Hepatocyte (in vitro differentiated cells): ENCODE measurements at regions not wholly inside any gene's neighbourhood (a gene's known extent, or its start where the extent isn't known, plus 50 kb on each side); places are given as distances from the start of the nearest gene placed in this dataset.

Experiments
- DNase-seq: peaks from one replicate; pipeline ENCODE4 v3.0.0-alpha.2; 2016; ENCODE audit warnings: low spot score
- H2AFZ ChIP-seq: fragments of 200-600 bp; sonication (generic); 2 replicates; pipeline ENCODE4 v1.6.0; 2016; ENCODE audit warnings: antibody characterized with exemption, mild to moderate bottlenecking
- H3K27ac ChIP-seq: fragments of 200-600 bp; sonication (generic); 2 replicates; pipeline ENCODE4 v1.5.1; 2016; ENCODE audit warnings: mild to moderate bottlenecking
- H3K27me3 ChIP-seq: fragments of 200-600 bp; sonication (generic); 2 replicates; pipeline ENCODE4 v1.6.1; 2016
- H3K36me3 ChIP-seq: fragments of 200-600 bp; sonication (generic); replicated peaks from 2 replicates; pipeline ENCODE4 v1.5.1; 2016; ENCODE audit warnings: low read depth; ENCODE audit not compliant: insufficient read depth
- H3K4me1 ChIP-seq: fragments of 200-600 bp; sonication (generic); 2 replicates; pipeline ENCODE4 v1.5.1; 2016; ENCODE audit warnings: mild to moderate bottlenecking, moderate library complexity; ENCODE audit not compliant: insufficient read depth
- H3K4me2 ChIP-seq: fragments of 200-600 bp; sonication (generic); 2 replicates; pipeline ENCODE4 v1.6.0; 2016
- H3K4me3 ChIP-seq: fragments of 200-600 bp; sonication (generic); 2 replicates; pipeline ENCODE4 v1.5.1; 2016; ENCODE audit warnings: mild to moderate bottlenecking
- H3K79me2 ChIP-seq: fragments of 200-600 bp; sonication (generic); 2 replicates; pipeline ENCODE4 v1.6.0; 2017; ENCODE audit warnings: mild to moderate bottlenecking
- H3K9me2 ChIP-seq: fragments of 200-600 bp; sonication (generic); replicated peaks from 2 replicates; pipeline ENCODE4 v1.6.0; 2017; ENCODE audit warnings: mild to moderate bottlenecking; ENCODE audit not compliant: insufficient read depth
- H3K9me3 ChIP-seq: fragments of 200-600 bp; sonication (generic); 2 replicates; pipeline ENCODE4 v1.5.1; 2016; ENCODE audit warnings: low read depth, mild to moderate bottlenecking
- H4K20me1 ChIP-seq: fragments of 200-600 bp; sonication (generic); 2 replicates; pipeline ENCODE4 v1.6.0; 2016; ENCODE audit warnings: mild to moderate bottlenecking; ENCODE audit not compliant: insufficient read depth, poor library complexity, severe bottlenecking
- CTCF ChIP-seq: fragments of 200-600 bp; sonication (generic); IDR thresholded peaks from 2 replicates; pipeline ENCODE4 v1.5.1; 2016; ENCODE audit warnings: antibody characterized with exemption, mild to moderate bottlenecking; ENCODE audit not compliant: poor library complexity
- EZH2 ChIP-seq: fragments of 200-600 bp; sonication (generic); IDR thresholded peaks from 2 replicates; pipeline ENCODE4 v1.6.1; 2016; ENCODE audit warnings: antibody characterized with exemption, mild to moderate bottlenecking, borderline replicate concordance
- EZH2phosphoT487 ChIP-seq: fragments of 200-600 bp; sonication (generic); IDR thresholded peaks from one replicate; pipeline ENCODE4 v1.6.1; 2018; ENCODE audit warnings: antibody characterized with exemption, mild to moderate bottlenecking, low read depth, moderate library complexity; ENCODE audit not compliant: unreplicated experiment, severe bottlenecking
- WGBS: methylation state at CpG from one replicate; pipeline ENCODE4 v1.1.6; 2016; ENCODE audit warnings: low lambda C conversion rate; ENCODE audit errors: missing lambda C conversion rate; 5-methylcytosine and 5-hydroxymethylcytosine counted together

GRCh38 chr1:79386730-79387129 lies 380.2 kb upstream of the ADGRL4 start:
- WGBS = 88% methylated on average over 1 of the region's 1 CpG
- H2AFZ ChIP-seq = no peak overlapping the region
- H3K27ac ChIP-seq = no peak overlapping the region
- TF ChIP-seq CTCF = no peak
- TF ChIP-seq EZH2 = no peak
- TF ChIP-seq EZH2phosphoT487 = no peak
- no peak overlapping the region for H3K4me3 ChIP-seq
- no peak overlapping the region for H3K4me2 ChIP-seq
- no peak for DNase-seq
- H3K9me2 ChIP-seq = no peaks in the 10 kb centered on the region
- no peaks in the 10 kb centered on the region for H4K20me1 ChIP-seq
- no peaks in the 10 kb centered on the region for H3K9me3 ChIP-seq
- H3K36me3 ChIP-seq = no peaks in the 10 kb centered on the region
- no peaks in the 10 kb centered on the region for H3K27me3 ChIP-seq
- H3K4me1 ChIP-seq = no peaks in the 10 kb centered on the region
- no peaks in the 10 kb centered on the region for H3K79me2 ChIP-seq

- H3K79me2 ChIP-seq = no peaks in the 10 kb centered on the region
- no peak overlapping the region for H2AFZ ChIP-seq
- no peaks in the 10 kb centered on the region for H4K20me1 ChIP-seq
- no peaks in the 10 kb centered on the region for H3K9me3 ChIP-seq
- no peaks in the 10 kb centered on the region for H3K9me2 ChIP-seq
- 82% methylated on average over 3 of the region's 3 CpGs for WGBS
- TF ChIP-seq EZH2 (no peak), EZH2phosphoT487 (no peak), CTCF (no peak)
- no peaks in the 10 kb centered on the region for H3K4me1 ChIP-seq
- H3K4me3 ChIP-seq = no peak overlapping the region
- no peaks in the 10 kb centered on the region for H3K36me3 ChIP-seq
- no peak overlapping the region for H3K4me2 ChIP-seq
- H3K27ac ChIP-seq = no peak overlapping the region
- DNase-seq = no peak
- no peaks in the 10 kb centered on the region for H3K27me3 ChIP-seq
These were observed 373.5 kb upstream of the ADGRL4 start for GRCh38 chr1:79380078-79380477.

- no peak overlapping the region for H3K4me2 ChIP-seq
- no peaks in the 10 kb centered on the region for H3K9me2 ChIP-seq
- no peak for DNase-seq
- no peak overlapping the region for H3K4me3 ChIP-seq
- H3K27me3 ChIP-seq = no peaks in the 10 kb centered on the region
- H2AFZ ChIP-seq = no peak overlapping the region
- TF ChIP-seq EZH2phosphoT487 (no peak), EZH2 (no peak), CTCF (no peak)
- H4K20me1 ChIP-seq = no peaks in the 10 kb centered on the region
- H3K9me3 ChIP-seq = no peaks in the 10 kb centered on the region
- WGBS = 82% methylated on average over 1 of the region's 1 CpG
- H3K79me2 ChIP-seq = no peaks in the 10 kb centered on the region
- no peaks in the 10 kb centered on the region for H3K4me1 ChIP-seq
- no peaks in the 10 kb centered on the region for H3K36me3 ChIP-seq
- no peak overlapping the region for H3K27ac ChIP-seq
These were observed 369.6 kb upstream of the ADGRL4 start for GRCh38 chr1:79376106-79376505.

- Histone ChIP-seq H3K9me3 (no peaks in the 10 kb centered on the region), H4K20me1 (no peaks in the 10 kb centered on the region), H2AFZ (no peak overlapping the region), H3K4me3 (no peak overlapping the region), H3K27ac (no peak overlapping the region), H3K4me2 (no peak overlapping the region), H3K27me3 (no peaks in the 10 kb centered on the region), H3K4me1 (no peaks in the 10 kb centered on the region), H3K9me2 (no peaks in the 10 kb centered on the region), H3K36me3 (no peaks in the 10 kb centered on the region), H3K79me2 (no peaks in the 10 kb centered on the region)
- no peak for TF ChIP-seq CTCF
- TF ChIP-seq EZH2phosphoT487 = no peak
- TF ChIP-seq EZH2 = no peak
- DNase-seq = no peak
- 48% methylated on average over 1 of the region's 1 CpG for WGBS
These were observed 368.8 kb upstream of the ADGRL4 start for GRCh38 chr1:79375352-79375751.
